Epithelial cell of prostate (primary cell): ENCODE measurements at regions not wholly inside any gene's neighbourhood (a gene's known extent, or its start where the extent isn't known, plus 50 kb on each side); places are given as distances from the start of the nearest gene placed in this dataset.
"Not testable (repeated sequence)": the region's sequence is repeated elsewhere in the genome, so short reads cannot be mapped to it uniquely, and the experiment has no call there.

Source experiments
- DNase-seq: peaks from one replicate; pipeline ENCODE4 v3.0.0-alpha.2; 2011; ENCODE audit warnings: low read depth, low spot score
- H3K27ac ChIP-seq: fragments of 450-650 bp; 2 replicates; pipeline ENCODE4 v1.5.1; 2017; ENCODE audit warnings: mild to moderate bottlenecking

GRCh38 chr6:71675386-71675785 is 211.0 kb upstream of the RIMS1 start:
- DNase-seq = no peak
- H3K27ac ChIP-seq = no peak overlapping the region

GRCh38 chr6:71676298-71676697 is 210.1 kb upstream of the RIMS1 start:
- no peak for DNase-seq
- no peak overlapping the region for H3K27ac ChIP-seq

- DNase-seq = no peak
- H3K27ac ChIP-seq = no peak overlapping the region
Observed at GRCh38 chr6:71678091-71678490, 208.3 kb upstream of the RIMS1 start.

- no peak for DNase-seq
- no peak overlapping the region for H3K27ac ChIP-seq
Observed at GRCh38 chr6:71681234-71681867, 205.0 kb upstream of the RIMS1 start.

GRCh38 chr6:71686021-71686677 is 200.2 kb upstream of the RIMS1 start:
- DNase-seq = not testable (repeated sequence)

GRCh38 chr6:71698702-71699101 is 187.6 kb upstream of the RIMS1 start:
- no peak for DNase-seq
- H3K27ac ChIP-seq = no peak overlapping the region

More at GRCh38 chr6:71686021-71686677, 200.2 kb upstream of the RIMS1 start:
- not testable (repeated sequence) for H3K27ac ChIP-seq

- H3K27ac ChIP-seq = no peak overlapping the region
- DNase-seq = no peak
Observed at GRCh38 chr6:71706523-71706922, 179.8 kb upstream of the RIMS1 start.

GRCh38 chr6:71707059-71707458 is 179.3 kb upstream of the RIMS1 start:
- no peak for DNase-seq
- no peak overlapping the region for H3K27ac ChIP-seq

- no peak for DNase-seq
- H3K27ac ChIP-seq = no peak overlapping the region
Observed at GRCh38 chr6:71720705-71721104, 165.6 kb upstream of the RIMS1 start.

- no peak for DNase-seq
- no peak overlapping the region for H3K27ac ChIP-seq
Observed at GRCh38 chr6:71721642-71722041, 164.7 kb upstream of the RIMS1 start.

- H3K27ac ChIP-seq = no peak overlapping the region
- DNase-seq = no peak
Observed at GRCh38 chr6:71722736-71723135, 163.6 kb upstream of the RIMS1 start.

GRCh38 chr6:71724456-71725125 is 161.8 kb upstream of the RIMS1 start:
- no peak overlapping the region for H3K27ac ChIP-seq
- DNase-seq = no peak

GRCh38 chr6:71725126-71725470 is 161.3 kb upstream of the RIMS1 start:
- no peak overlapping the region for H3K27ac ChIP-seq
- no peak for DNase-seq

GRCh38 chr6:71726121-71726520 is 160.2 kb upstream of the RIMS1 start:
- no peak overlapping the region for H3K27ac ChIP-seq
- no peak for DNase-seq

GRCh38 chr6:71727632-71728294 is 158.6 kb upstream of the RIMS1 start:
- no peak for DNase-seq
- no peak overlapping the region for H3K27ac ChIP-seq

GRCh38 chr6:71730284-71730683 is 156.1 kb upstream of the RIMS1 start:
- H3K27ac ChIP-seq = no peak overlapping the region
- DNase-seq = no peak

GRCh38 chr6:71733970-71734899 is 152.1 kb upstream of the RIMS1 start:
- no peak overlapping the region for H3K27ac ChIP-seq
- no peak for DNase-seq

GRCh38 chr6:71737953-71738352 is 148.4 kb upstream of the RIMS1 start:
- no peak for DNase-seq
- H3K27ac ChIP-seq = no peak overlapping the region

GRCh38 chr6:71745525-71745924 is 140.8 kb upstream of the RIMS1 start:
- no peak for DNase-seq
- no peak overlapping the region for H3K27ac ChIP-seq

- no peak overlapping the region for H3K27ac ChIP-seq
- DNase-seq = no peak
Observed at GRCh38 chr6:71766146-71766760, 120.1 kb upstream of the RIMS1 start.
